Keratinocyte (primary cell): ENCODE measurements at regions not wholly inside any gene's neighbourhood (a gene's known extent, or its start where the extent isn't known, plus 50 kb on each side); places are given as distances from the start of the nearest gene placed in this dataset.

Experiments
- CTCF ChIP-seq, 3 experiments: IDR thresholded peaks in 1 of 3; conservative IDR thresholded peaks in 1 of 3; optimal IDR thresholded peaks in 1 of 3; 2 replicates in 2 of 3; 3 replicates in 1 of 3; pipeline versions ENCODE3 to v1.5.1; 2011; ENCODE audit warnings: low read length in 3 of 3, mild to moderate bottlenecking in 3 of 3, moderate library complexity in 2 of 3, control low read depth in 1 of 3, inconsistent platforms in 1 of 3; ENCODE audit not compliant: insufficient read depth in 2 of 3; ENCODE audit errors: extremely low read depth in 1 of 3
- EZH2 ChIP-seq: IDR thresholded peaks from one replicate; pipeline ENCODE4 v1.6.1; 2012; ENCODE audit warnings: inconsistent platforms, mild to moderate bottlenecking, low read length, moderate library complexity

- TF ChIP-seq EZH2 (no peak), CTCF (optimal IDR thresholded peaks at IDR 0.05 in 1 of 3, IDR thresholded peaks at IDR 0.05 in 1 of 3, conservative IDR thresholded peaks at IDR 0.05 in 1 of 3; ENCODE audit: extremely low read depth in 1 of 3, insufficient read depth in 2 of 3, low read length in 3 of 3) (no peak)
These were observed 675.5 kb upstream of the SLC8A1 start for GRCh38 chr2:41127351-41127750.
